ENCODE measurements at regions not wholly inside any gene's neighbourhood (a gene's known extent, or its start where the extent isn't known, plus 50 kb on each side); places are given as distances from the start of the nearest gene placed in this dataset.

GRCh38 chr15:94740469-94740868 is 509.1 kb downstream of the MCTP2 start (continued):
- no peak for TF ChIP-seq TAF7 (optimal IDR thresholded peaks at IDR 0.05; ENCODE audit: borderline replicate concordance, low read depth, low read length)
- TF ChIP-seq SP4 (IDR thresholded peaks at IDR 0.05; ENCODE audit: low read length), result no peak
- TF ChIP-seq CTBP2 (IDR thresholded peaks at IDR 0.05; ENCODE audit: borderline replicate concordance, insufficient read depth, insufficient read length, low read length), result no peak

Measured in H1 (cell line).